Large intestine (tissue), 3 donors: ENCODE measurements at regions not wholly inside any gene's neighbourhood (a gene's known extent, or its start where the extent isn't known, plus 50 kb on each side); places are given as distances from the start of the nearest gene placed in this dataset.
"Not testable (repeated sequence)": the region's sequence is repeated elsewhere in the genome, so short reads cannot be mapped to it uniquely, and the experiment has no call there.

Experiments used
- DNase-seq, 2 donors: peaks; one replicate each; pipeline versions ENCODE4 v3.0.0 to v3.0.0-alpha.2; 2013
- H3K27ac ChIP-seq: one replicate; pipeline ENCODE4 v1.5.1; 2013; ENCODE audit warnings: low read length
- H3K27me3 ChIP-seq: 2 replicates; pipeline ENCODE4 v1.6.1; 2013; ENCODE audit warnings: low read length; ENCODE audit not compliant: control insufficient read depth, insufficient read depth
- H3K36me3 ChIP-seq: 2 replicates; pipeline ENCODE4 v1.6.1; 2013; ENCODE audit warnings: low read length; ENCODE audit not compliant: control insufficient read depth, insufficient read depth
- H3K4me1 ChIP-seq: one replicate; pipeline ENCODE4 v1.6.1; 2013; ENCODE audit warnings: low read length; ENCODE audit not compliant: control insufficient read depth, insufficient read depth
- H3K4me3 ChIP-seq: one replicate; pipeline ENCODE4 v1.5.1; 2013; ENCODE audit warnings: low read length
- H3K9me3 ChIP-seq: one replicate; pipeline ENCODE4 v1.6.1; 2013; ENCODE audit warnings: mild to moderate bottlenecking, low read depth, low read length, moderate library complexity; ENCODE audit not compliant: control insufficient read depth
- WGBS: methylation state at CpG from one replicate; pipeline ENCODE4 v1.1.5; 2013; ENCODE audit warnings: low lambda C conversion rate; ENCODE audit not compliant: insufficient coverage; 5-methylcytosine and 5-hydroxymethylcytosine counted together

DNA sequence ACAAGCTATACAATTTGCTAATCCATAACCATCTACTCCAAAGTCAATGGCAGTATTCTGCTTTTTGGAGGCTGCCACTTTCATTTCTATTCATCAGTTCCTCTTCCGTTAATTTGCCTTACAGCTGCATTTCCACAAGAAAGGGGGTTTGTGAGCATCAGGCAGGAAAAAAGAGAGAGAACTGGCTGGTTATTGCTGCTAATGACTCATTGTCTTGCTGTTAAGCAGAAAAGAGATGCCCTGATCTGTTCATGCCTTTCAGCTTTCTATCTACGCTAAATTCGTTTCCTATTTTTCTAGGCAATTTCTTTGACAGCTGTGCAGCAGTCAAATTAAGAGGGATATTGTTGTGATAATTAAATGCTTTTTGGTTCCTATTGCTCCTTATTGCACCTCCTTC, 65.9 kb upstream of the GNAQ start:
- Histone ChIP-seq H3K9me3 (no peaks in the 10 kb centered on the region), H3K4me3 (no peak overlapping the region), H3K36me3 (no peaks in the 10 kb centered on the region), H3K27ac (no peak overlapping the region), H3K4me1 (no peaks in the 10 kb centered on the region), H3K27me3 (no peaks in the 10 kb centered on the region)
- 71% methylated on average over 1 of the region's 3 CpGs for WGBS
- DNase-seq, result no peak

DNA sequence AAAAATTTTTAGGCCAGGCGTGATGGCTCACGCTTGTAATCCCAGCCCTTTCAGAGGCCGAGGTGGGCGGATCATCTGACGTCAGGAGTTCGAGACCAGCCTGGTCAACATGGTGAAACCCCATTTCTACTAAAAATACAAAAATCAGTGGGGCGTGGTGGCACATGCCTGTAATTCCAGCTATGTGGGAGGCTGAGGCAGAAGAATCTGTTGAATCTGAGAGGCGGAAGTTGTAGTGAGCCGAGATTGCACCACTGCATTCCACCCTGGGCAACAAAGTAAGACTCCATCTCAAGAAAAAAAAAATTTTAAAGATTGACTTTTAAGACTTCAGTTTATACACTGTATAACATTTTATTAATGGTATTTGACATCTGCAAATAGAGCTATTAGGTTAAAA, 60.1 kb upstream of the GNAQ start:
- H3K4me1 ChIP-seq, result no peaks in the 10 kb centered on the region
- H3K27me3 ChIP-seq, result no peaks in the 10 kb centered on the region
- DNase-seq, result no peak
- no peak overlapping the region for H3K27ac ChIP-seq
- WGBS, result no CpG with 5 or more reads among the region's 9 CpGs
- H3K4me3 ChIP-seq, result no peak overlapping the region
- no peaks in the 10 kb centered on the region for H3K36me3 ChIP-seq
- H3K9me3 ChIP-seq, result no peaks in the 10 kb centered on the region

DNA sequence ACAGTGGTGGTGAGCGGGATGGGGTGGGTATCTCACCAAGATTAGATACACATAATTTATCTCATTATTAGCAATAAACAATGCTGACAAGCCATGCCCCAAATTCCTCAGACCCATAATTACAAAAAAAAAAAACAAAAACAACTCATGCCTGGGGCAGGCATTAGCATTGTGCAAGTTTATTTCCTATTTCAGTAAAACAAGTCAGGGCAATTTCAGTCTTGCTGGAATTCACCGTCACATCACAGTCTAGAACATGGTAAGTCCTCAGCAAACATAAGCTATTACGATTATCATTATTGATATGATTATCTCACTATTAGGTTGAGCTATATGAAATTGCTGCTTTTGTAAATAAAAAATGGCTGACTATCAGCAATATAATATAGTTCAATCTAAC, 57.5 kb upstream of the GNAQ start:
- no peak for DNase-seq
- no peaks in the 10 kb centered on the region for H3K27me3 ChIP-seq
- H3K36me3 ChIP-seq, result no peaks in the 10 kb centered on the region
- no peaks in the 10 kb centered on the region for H3K9me3 ChIP-seq
- WGBS, result 83% methylated on average over 1 of the region's 3 CpGs
- no peak overlapping the region for H3K4me3 ChIP-seq
- H3K4me1 ChIP-seq, result no peaks in the 10 kb centered on the region
- H3K27ac ChIP-seq, result no peak overlapping the region

DNA sequence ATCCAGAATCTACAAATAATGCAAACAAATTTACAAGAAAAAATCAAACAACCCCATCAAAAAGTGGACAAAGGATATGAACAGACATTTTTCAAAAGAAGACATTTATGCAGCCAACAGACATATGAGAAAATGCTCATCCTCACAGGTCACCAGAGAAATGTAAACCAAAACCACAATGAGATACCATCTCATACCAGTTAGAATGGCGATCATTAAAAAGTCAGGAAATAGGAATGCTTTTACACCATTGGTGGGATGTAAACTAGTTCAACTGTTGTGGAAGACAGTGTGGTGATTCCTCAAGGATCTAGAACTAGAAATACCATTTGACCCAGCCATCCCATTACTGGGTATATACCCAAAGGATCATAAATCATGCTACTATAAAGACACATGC, 56.6 kb upstream of the GNAQ start:
- not testable (repeated sequence) for H3K4me3 ChIP-seq, H3K4me1 ChIP-seq, H3K9me3 ChIP-seq, DNase-seq, H3K27me3 ChIP-seq, H3K36me3 ChIP-seq, H3K27ac ChIP-seq
- no CpG with 5 or more reads among the region's 1 CpG for WGBS
